ENCODE measurements at regions not wholly inside any gene's neighbourhood (a gene's known extent, or its start where the extent isn't known, plus 50 kb on each side); places are given as distances from the start of the nearest gene placed in this dataset.

- no peaks in the 10 kb centered on the region for H3K27me3 Mint-ChIP-seq
- H3K36me3 Mint-ChIP-seq (ENCODE audit: low read depth) = no peaks in the 10 kb centered on the region
- no peak overlapping the region for H3K4me3 Mint-ChIP-seq
- peaks cover 4% of the 10 kb centered on the region for H3K9me3 Mint-ChIP-seq
- H3K4me1 Mint-ChIP-seq (ENCODE audit: low read depth) = no peaks in the 10 kb centered on the region
- no peak overlapping the region for H3K27ac Mint-ChIP-seq
Observed at GRCh38 chr14:53796734-53797133, 159.9 kb downstream of the BMP4 start.

GRCh38 chr14:53793790-53794505 is 162.7 kb downstream of the BMP4 start:
- no peaks in the 10 kb centered on the region for H3K27me3 Mint-ChIP-seq
- no peak overlapping the region for H3K4me3 Mint-ChIP-seq
- no peaks in the 10 kb centered on the region for H3K9me3 Mint-ChIP-seq
- H3K27ac Mint-ChIP-seq = no peak overlapping the region
- H3K4me1 Mint-ChIP-seq (ENCODE audit: low read depth) = no peaks in the 10 kb centered on the region
- H3K36me3 Mint-ChIP-seq (ENCODE audit: low read depth) = no peaks in the 10 kb centered on the region

- H3K36me3 Mint-ChIP-seq (ENCODE audit: low read depth) = no peaks in the 10 kb centered on the region
- no peak overlapping the region for H3K4me3 Mint-ChIP-seq
- no peaks in the 10 kb centered on the region for H3K27me3 Mint-ChIP-seq
- no peak overlapping the region for H3K27ac Mint-ChIP-seq
- no peaks in the 10 kb centered on the region for H3K4me1 Mint-ChIP-seq (ENCODE audit: low read depth)
- H3K9me3 Mint-ChIP-seq = no peaks in the 10 kb centered on the region
Observed at GRCh38 chr14:53792909-53793308, 163.7 kb downstream of the BMP4 start.

GRCh38 chr14:53790731-53791500 is 165.7 kb downstream of the BMP4 start:
- Mint-ChIP-seq H3K27me3 (no peaks in the 10 kb centered on the region), H3K9me3 (no peaks in the 10 kb centered on the region), H3K4me1 (ENCODE audit: low read depth) (no peaks in the 10 kb centered on the region), H3K27ac (no peak overlapping the region), H3K4me3 (no peak overlapping the region), H3K36me3 (ENCODE audit: low read depth) (no peaks in the 10 kb centered on the region)

GRCh38 chr14:53788566-53788965 is 168.1 kb downstream of the BMP4 start:
- Mint-ChIP-seq H3K4me1 (ENCODE audit: low read depth) (no peaks in the 10 kb centered on the region), H3K4me3 (no peak overlapping the region), H3K36me3 (ENCODE audit: low read depth) (no peaks in the 10 kb centered on the region), H3K27ac (no peak overlapping the region), H3K9me3 (peaks cover 4% of the 10 kb centered on the region), H3K27me3 (no peaks in the 10 kb centered on the region)

- H3K36me3 Mint-ChIP-seq (ENCODE audit: low read depth) = no peaks in the 10 kb centered on the region
- no peak overlapping the region for H3K4me3 Mint-ChIP-seq
- no peaks in the 10 kb centered on the region for H3K4me1 Mint-ChIP-seq (ENCODE audit: low read depth)
- H3K9me3 Mint-ChIP-seq = peaks cover 5% of the 10 kb centered on the region
- H3K27ac Mint-ChIP-seq = no peak overlapping the region
- no peaks in the 10 kb centered on the region for H3K27me3 Mint-ChIP-seq
Observed at GRCh38 chr14:53786045-53786444, 170.6 kb downstream of the BMP4 start.

GRCh38 chr14:53784688-53785087 is 171.9 kb downstream of the BMP4 start:
- H3K36me3 Mint-ChIP-seq (ENCODE audit: low read depth) = no peaks in the 10 kb centered on the region
- H3K27me3 Mint-ChIP-seq = no peaks in the 10 kb centered on the region
- H3K9me3 Mint-ChIP-seq = peaks cover 5% of the 10 kb centered on the region
- H3K27ac Mint-ChIP-seq = no peak overlapping the region
- H3K4me3 Mint-ChIP-seq = no peak overlapping the region
- H3K4me1 Mint-ChIP-seq (ENCODE audit: low read depth) = no peaks in the 10 kb centered on the region

GRCh38 chr14:53783256-53783655 is 173.4 kb downstream of the BMP4 start:
- Mint-ChIP-seq H3K27me3 (no peaks in the 10 kb centered on the region), H3K27ac (no peak overlapping the region), H3K36me3 (ENCODE audit: low read depth) (no peaks in the 10 kb centered on the region), H3K4me1 (ENCODE audit: low read depth) (no peaks in the 10 kb centered on the region), H3K4me3 (no peak overlapping the region), H3K9me3 (peaks cover 5% of the 10 kb centered on the region)

GRCh38 chr14:53780051-53780555 is 176.5 kb downstream of the BMP4 start:
- peaks cover 5% of the 10 kb centered on the region for H3K9me3 Mint-ChIP-seq
- no peak overlapping the region for H3K27ac Mint-ChIP-seq
- no peaks in the 10 kb centered on the region for H3K36me3 Mint-ChIP-seq (ENCODE audit: low read depth)
- H3K4me3 Mint-ChIP-seq = no peak overlapping the region
- peaks cover 3% of the 10 kb centered on the region for H3K27me3 Mint-ChIP-seq
- H3K4me1 Mint-ChIP-seq (ENCODE audit: low read depth) = no peaks in the 10 kb centered on the region

- Mint-ChIP-seq H3K4me3 (no peak overlapping the region), H3K27ac (no peak overlapping the region), H3K36me3 (ENCODE audit: low read depth) (no peaks in the 10 kb centered on the region), H3K4me1 (ENCODE audit: low read depth) (no peaks in the 10 kb centered on the region), H3K27me3 (peaks cover 3% of the 10 kb centered on the region), H3K9me3 (peaks cover 5% of the 10 kb centered on the region)
Observed at GRCh38 chr14:53779301-53779700, 177.3 kb downstream of the BMP4 start.

- Mint-ChIP-seq H3K27ac (no peak overlapping the region), H3K36me3 (ENCODE audit: low read depth) (no peaks in the 10 kb centered on the region), H3K9me3 (no peaks in the 10 kb centered on the region), H3K4me1 (ENCODE audit: low read depth) (no peaks in the 10 kb centered on the region), H3K27me3 (peaks cover 3% of the 10 kb centered on the region), H3K4me3 (no peak overlapping the region)
Observed at GRCh38 chr14:53778263-53778662, 178.4 kb downstream of the BMP4 start.

GRCh38 chr14:53772936-53773335 is 183.7 kb downstream of the BMP4 start:
- Mint-ChIP-seq H3K4me1 (ENCODE audit: low read depth) (no peaks in the 10 kb centered on the region), H3K36me3 (ENCODE audit: low read depth) (no peaks in the 10 kb centered on the region), H3K27me3 (peaks cover 3% of the 10 kb centered on the region), H3K4me3 (no peak overlapping the region), H3K27ac (no peak overlapping the region), H3K9me3 (no peaks in the 10 kb centered on the region)

GRCh38 chr14:53767566-53767965 is 189.1 kb downstream of the BMP4 start:
- Mint-ChIP-seq H3K4me3 (no peak overlapping the region), H3K27ac (no peak overlapping the region), H3K36me3 (ENCODE audit: low read depth) (no peaks in the 10 kb centered on the region), H3K27me3 (no peaks in the 10 kb centered on the region), H3K4me1 (ENCODE audit: low read depth) (no peaks in the 10 kb centered on the region), H3K9me3 (no peaks in the 10 kb centered on the region)

GRCh38 chr14:53766601-53767000 is 190.0 kb downstream of the BMP4 start:
- Mint-ChIP-seq H3K4me1 (ENCODE audit: low read depth) (no peaks in the 10 kb centered on the region), H3K27ac (no peak overlapping the region), H3K27me3 (no peaks in the 10 kb centered on the region), H3K36me3 (ENCODE audit: low read depth) (no peaks in the 10 kb centered on the region), H3K4me3 (no peak overlapping the region), H3K9me3 (no peaks in the 10 kb centered on the region)

- Mint-ChIP-seq H3K9me3 (no peaks in the 10 kb centered on the region), H3K27ac (no peak overlapping the region), H3K4me1 (ENCODE audit: low read depth) (no peaks in the 10 kb centered on the region), H3K4me3 (no peak overlapping the region), H3K36me3 (ENCODE audit: low read depth) (no peaks in the 10 kb centered on the region), H3K27me3 (no peaks in the 10 kb centered on the region)
Observed at GRCh38 chr14:53766106-53766505, 190.5 kb downstream of the BMP4 start.

All from stimulated activated naive CD8-positive, alpha-beta T cell treated with anti-CD3 and anti-CD28 coated beads, Interleukin-15, Interleukin-2, amounts not matched to agents 100 ng/mL and 50 ng/mL, for 24 hours (primary cell).